DND-41 (cell line): ENCODE measurements at regions not wholly inside any gene's neighbourhood (a gene's known extent, or its start where the extent isn't known, plus 50 kb on each side); places are given as distances from the start of the nearest gene placed in this dataset.

Source experiments
- CTCF ChIP-seq: IDR thresholded peaks from 2 replicates; pipeline ENCODE4 v1.5.1; 2012; ENCODE audit warnings: borderline replicate concordance, low read length, moderate library complexity, mild to moderate bottlenecking; ENCODE audit not compliant: poor library complexity, severe bottlenecking; ENCODE audit errors: extremely low read depth
- EZH2 ChIP-seq: IDR thresholded peaks from 3 replicates; pipeline ENCODE4 v1.6.1; 2012; ENCODE audit warnings: borderline replicate concordance, low read depth, mild to moderate bottlenecking, moderate library complexity, low read length, inconsistent platforms; ENCODE audit not compliant: severe bottlenecking

- no peak for TF ChIP-seq CTCF
- TF ChIP-seq EZH2: no peak
These were observed 646.2 kb upstream of the ATXN8OS start for GRCh38 chr13:69461397-69461796.
